Aorta (tissue), 5 donors: ENCODE measurements at regions not wholly inside any gene's neighbourhood (a gene's known extent, or its start where the extent isn't known, plus 50 kb on each side); places are given as distances from the start of the nearest gene placed in this dataset.

Source experiments
- ATAC-seq: fragments of 200-7000 bp; cut with Tn5 transposase; one replicate; pipeline ENCODE4 v1.9.1; 2022; ENCODE audit warnings: moderate library complexity; ENCODE audit not compliant: low FRiP score
- DNase-seq, 2 donors: peaks; one replicate each; pipeline ENCODE4 v3.0.0-alpha.2; 2020
- H3K27ac ChIP-seq, 2 donors: one replicate each; pipeline ENCODE4 v1.5.1; 2013; ENCODE audit warnings: low read length in 2 of 2, mild to moderate bottlenecking in 2 of 2, moderate library complexity in 2 of 2, control low read depth in 1 of 2, inconsistent platforms in 1 of 2, low read depth in 1 of 2
- H3K27me3 ChIP-seq, 2 donors: one replicate each; pipeline ENCODE4 v1.6.1; 2013; ENCODE audit warnings: control low read depth in 1 of 2, low read length in 1 of 2, mild to moderate bottlenecking in 1 of 2, moderate library complexity in 1 of 2; ENCODE audit not compliant: insufficient read depth in 2 of 2, control insufficient read depth in 1 of 2
- H3K36me3 ChIP-seq, 2 donors: one replicate each; pipeline ENCODE4 v1.6.1; 2013; ENCODE audit warnings: control low read depth in 1 of 2, low read length in 1 of 2, mild to moderate bottlenecking in 1 of 2; ENCODE audit not compliant: insufficient read depth in 2 of 2, control insufficient read depth in 1 of 2
- H3K4me1 ChIP-seq, 2 donors: one replicate each; pipeline ENCODE4 v1.6.1; 2013; ENCODE audit warnings: low read length in 2 of 2, control low read depth in 1 of 2, mild to moderate bottlenecking in 1 of 2, moderate library complexity in 1 of 2; ENCODE audit not compliant: insufficient read depth in 2 of 2, control insufficient read depth in 1 of 2
- H3K4me3 ChIP-seq, 2 donors: one replicate each; pipeline ENCODE4 v1.5.1; 2013; ENCODE audit warnings: low read length in 2 of 2, control low read depth in 1 of 2, mild to moderate bottlenecking in 1 of 2
- H3K9me3 ChIP-seq: one replicate; pipeline ENCODE4 v1.6.1; 2013; ENCODE audit warnings: mild to moderate bottlenecking, low read length; ENCODE audit not compliant: control insufficient read depth
- WGBS, 2 donors: extraction: QIAGEN DNeasy Blood & Tissue Kit; methylation state at CpG; one replicate each; pipeline ENCODE4 v1.1.7; 2013; 5-methylcytosine and 5-hydroxymethylcytosine counted together
- intact Hi-C, 2 donors: fragments of 100-400 bp; cut with DNase I; formaldehyde crosslinking; loops; one replicate each; pipeline versions ENCODE4 v1.14.2 to v1.15.0; 2022
- donor health status: healthy with polysubstance abuse.
- donor health status: Bipolar disorder and iron deficiency.
- donor health status: DM: no; HTN: no; CAD: no.
- donor health status: DM: no; HTN: no; CAD: no.
- donor health status: DM: yes; HTN: yes; CAD: no.

- H3K4me3 ChIP-seq, result no peak overlapping the region
- intact Hi-C loops, result no loop called here
- H3K9me3 ChIP-seq, result no peaks in the 10 kb centered on the region
- no peak for ATAC-seq
- no peak overlapping the region for H3K27ac ChIP-seq
- peaks cover 0 to 5% of the 10 kb centered on the region in 2 donors for H3K27me3 ChIP-seq
- H3K36me3 ChIP-seq, result no peaks in the 10 kb centered on the region
- no peaks in the 10 kb centered on the region for H3K4me1 ChIP-seq
- no peak for DNase-seq
- WGBS, 2 donors, result 95 to 99% methylated on average over 4 of the region's 4 CpGs
Observed at GRCh38 chr3:168817177-168817576, 721.5 kb upstream of the GOLIM4 start.

GRCh38 chr3:168815946-168816345, 720.2 kb upstream of the GOLIM4 start:
- DNase-seq, result no peak
- WGBS, 2 donors, result 28 to 56% methylated on average over 2 of the region's 2 CpGs
- Histone ChIP-seq H3K27me3 (peaks cover 0 to 5% of the 10 kb centered on the region in 2 donors), H3K36me3 (no peaks in the 10 kb centered on the region), H3K27ac (no peak overlapping the region), H3K4me3 (no peak overlapping the region), H3K9me3 (no peaks in the 10 kb centered on the region), H3K4me1 (no peaks in the 10 kb centered on the region)
- no peak for ATAC-seq
- intact Hi-C loops, result no loop called here

- no peak for ATAC-seq
- DNase-seq, result no peak
- intact Hi-C loops, result no loop called here
- no peak overlapping the region for H3K4me3 ChIP-seq
- H3K27ac ChIP-seq, result no peak overlapping the region
- 82 to 91% methylated on average over 2 of the region's 2 CpGs for WGBS, 2 donors
- H3K9me3 ChIP-seq, result no peaks in the 10 kb centered on the region
- no peaks in the 10 kb centered on the region for H3K27me3 ChIP-seq
- no peaks in the 10 kb centered on the region for H3K4me1 ChIP-seq
- H3K36me3 ChIP-seq, result no peaks in the 10 kb centered on the region
Observed at GRCh38 chr3:168813225-168813802, 717.6 kb upstream of the GOLIM4 start.

GRCh38 chr3:168812234-168812633, 716.5 kb upstream of the GOLIM4 start:
- 55 to 60% methylated on average over 3 of the region's 3 CpGs for WGBS, 2 donors
- Histone ChIP-seq H3K4me3 (no peak overlapping the region), H3K27ac (no peak overlapping the region), H3K36me3 (no peaks in the 10 kb centered on the region), H3K4me1 (no peaks in the 10 kb centered on the region), H3K9me3 (no peaks in the 10 kb centered on the region), H3K27me3 (no peaks in the 10 kb centered on the region)
- ATAC-seq (no peak), DNase-seq (no peak)
- intact Hi-C loops, result no loop called here

- no peak for ATAC-seq
- Histone ChIP-seq H3K4me1 (no peaks in the 10 kb centered on the region), H3K4me3 (no peak overlapping the region), H3K27me3 (no peaks in the 10 kb centered on the region), H3K9me3 (no peaks in the 10 kb centered on the region), H3K27ac (no peak overlapping the region), H3K36me3 (no peaks in the 10 kb centered on the region)
- WGBS, 2 donors, result 76 to 82% methylated on average over 3 of the region's 3 CpGs
- DNase-seq, result no peak
- intact Hi-C loops, result no loop called here
Observed at GRCh38 chr3:168808596-168808995, 712.9 kb upstream of the GOLIM4 start.

- ATAC-seq (no peak), DNase-seq (no peak)
- Histone ChIP-seq H3K9me3 (no peaks in the 10 kb centered on the region), H3K4me1 (no peaks in the 10 kb centered on the region), H3K27me3 (no peaks in the 10 kb centered on the region), H3K4me3 (no peak overlapping the region), H3K36me3 (no peaks in the 10 kb centered on the region), H3K27ac (no peak overlapping the region)
- 35 to 42% methylated on average over 4 of the region's 4 CpGs for WGBS, 2 donors
- intact Hi-C loops, result no loop called here
Observed at GRCh38 chr3:168807448-168807847, 711.7 kb upstream of the GOLIM4 start.

- ATAC-seq (no peak), DNase-seq (no peak)
- intact Hi-C loops, result no loop called here
- 77 to 84% methylated on average over 1 of the region's 1 CpG for WGBS, 2 donors
- no peaks in the 10 kb centered on the region for H3K4me1 ChIP-seq
- H3K9me3 ChIP-seq, result no peaks in the 10 kb centered on the region
- H3K27ac ChIP-seq, result no peak overlapping the region
- H3K27me3 ChIP-seq, result no peaks in the 10 kb centered on the region
- H3K4me3 ChIP-seq, result no peak overlapping the region
- H3K36me3 ChIP-seq, result no peaks in the 10 kb centered on the region
Observed at GRCh38 chr3:168806871-168807270, 711.1 kb upstream of the GOLIM4 start.

- 13% methylated on average over 1 of the region's 1 CpG for WGBS, 2 donors
- DNase-seq (no peak), ATAC-seq (no peak)
- no peaks in the 10 kb centered on the region for H3K9me3 ChIP-seq
- H3K27me3 ChIP-seq, result no peaks in the 10 kb centered on the region
- H3K4me1 ChIP-seq, result no peaks in the 10 kb centered on the region
- no peak overlapping the region for H3K4me3 ChIP-seq
- no peaks in the 10 kb centered on the region for H3K36me3 ChIP-seq
- H3K27ac ChIP-seq, result no peak overlapping the region
- intact Hi-C loops, result no loop called here
Observed at GRCh38 chr3:168803536-168803935, 707.8 kb upstream of the GOLIM4 start.

- WGBS, 2 donors, result 78 to 85% methylated on average over 4 of the region's 4 CpGs
Observed at GRCh38 chr3:168802766-168803165, 707.0 kb upstream of the GOLIM4 start.

More at GRCh38 chr3:168802766-168803165, 707.0 kb upstream of the GOLIM4 start:
- DNase-seq, result no peak
- H3K9me3 ChIP-seq, result no peaks in the 10 kb centered on the region
- ATAC-seq, result no peak
- no peak overlapping the region for H3K4me3 ChIP-seq
- no peaks in the 10 kb centered on the region for H3K4me1 ChIP-seq
- intact Hi-C loops, result no loop called here
- H3K36me3 ChIP-seq, result no peaks in the 10 kb centered on the region
- H3K27me3 ChIP-seq, result no peaks in the 10 kb centered on the region
- H3K27ac ChIP-seq, result no peak overlapping the region
